HG03139 (cell line): ENCODE measurements at regions not wholly inside any gene's neighbourhood (a gene's known extent, or its start where the extent isn't known, plus 50 kb on each side); places are given as distances from the start of the nearest gene placed in this dataset.

ENCODE experiments used
- ATAC-seq: cut with Tn5 transposase; IDR thresholded peaks from one replicate; pipeline ENCODE4 v1.9.1; 2021; ENCODE audit not compliant: unreplicated experiment

- ATAC-seq = no peak
Measured at GRCh38 chr7:13179775-13180523, 492.5 kb downstream of the ARL4A start.

GRCh38 chr7:13181216-13181615 is 493.8 kb downstream of the ARL4A start:
- no peak for ATAC-seq

- no peak for ATAC-seq
Measured at GRCh38 chr7:13185139-13185538, 497.7 kb downstream of the ARL4A start.

- no peak for ATAC-seq
Measured at GRCh38 chr7:13188236-13188805, 500.9 kb downstream of the ARL4A start.

GRCh38 chr7:13188922-13189321 is 501.5 kb downstream of the ARL4A start:
- no peak for ATAC-seq

GRCh38 chr7:13189668-13190067 is 502.2 kb downstream of the ARL4A start:
- no peak for ATAC-seq

GRCh38 chr7:13197501-13197900 is 510.1 kb downstream of the ARL4A start:
- ATAC-seq = no peak

- no peak for ATAC-seq
Measured at GRCh38 chr7:13198036-13198435, 510.6 kb downstream of the ARL4A start.

GRCh38 chr7:13198727-13199126 is 511.3 kb downstream of the ARL4A start:
- ATAC-seq = no peak

GRCh38 chr7:13201628-13202027 is 514.2 kb downstream of the ARL4A start:
- ATAC-seq = no peak

GRCh38 chr7:13217768-13218167 is 530.3 kb downstream of the ARL4A start:
- no peak for ATAC-seq

GRCh38 chr7:13225068-13225467 is 537.6 kb downstream of the ARL4A start:
- ATAC-seq = no peak

GRCh38 chr7:13226385-13226784 is 539.0 kb downstream of the ARL4A start:
- ATAC-seq = no peak

- no peak for ATAC-seq
Measured at GRCh38 chr7:13231216-13231615, 543.8 kb downstream of the ARL4A start.

- no peak for ATAC-seq
Measured at GRCh38 chr7:13235436-13235835, 548.0 kb downstream of the ARL4A start.

- no peak for ATAC-seq
Measured at GRCh38 chr7:13236026-13236425, 548.6 kb downstream of the ARL4A start.

- ATAC-seq = no peak
Measured at GRCh38 chr7:13240349-13240748, 552.9 kb downstream of the ARL4A start.

GRCh38 chr7:13241416-13241815 is 554.0 kb downstream of the ARL4A start:
- ATAC-seq = no peak

- ATAC-seq = no peak
Measured at GRCh38 chr7:13257661-13258060, 570.2 kb downstream of the ARL4A start.

- ATAC-seq = no peak
Measured at GRCh38 chr7:13258386-13258785, 571.0 kb downstream of the ARL4A start.

GRCh38 chr7:13259930-13260329 is 572.5 kb downstream of the ARL4A start:
- ATAC-seq = no peak

- ATAC-seq = no peak
Measured at GRCh38 chr7:13262929-13263530, 575.6 kb downstream of the ARL4A start.
